A549 (cell line): ENCODE measurements at regions not wholly inside any gene's neighbourhood (a gene's known extent, or its start where the extent isn't known, plus 50 kb on each side); places are given as distances from the start of the nearest gene placed in this dataset.

Experiments used
- CTCF ChIP-seq: fragments of >200 bp; sonication (Bioruptor Twin); formaldehyde crosslinking; IDR thresholded peaks from 3 replicates; pipeline ENCODE4 v1.5.1; 2016
- MAX ChIP-seq: IDR thresholded peaks from 2 replicates; pipeline ENCODE4 v1.6.1; 2012
- MAZ ChIP-seq: fragments of 150-350 bp; IDR thresholded peaks from 2 replicates; pipeline ENCODE4 v1.6.1; 2014; ENCODE audit warnings: antibody characterized with exemption, low read depth, low read length, borderline replicate concordance
- POLR2A ChIP-seq: IDR thresholded peaks from 2 replicates; pipeline ENCODE4 v1.6.1; 2012; ENCODE audit warnings: mild to moderate bottlenecking, low read length
- ZNF302 ChIP-seq: fragments of 250-450 bp; sonication (Bioruptor Pico); IDR thresholded peaks from 2 replicates; pipeline ENCODE4 v1.9.0; 2021; ENCODE audit warnings: inconsistent platforms, mild to moderate bottlenecking, moderate library complexity

- TF ChIP-seq CTCF: no peak
- TF ChIP-seq ZNF302: no peak
- TF ChIP-seq MAZ: no peak
- TF ChIP-seq POLR2A: no peak
- TF ChIP-seq MAX: no peak
Observed at GRCh38 chr13:107753291-107753690, 462.0 kb downstream of the LIG4 start.
